ENCODE measurements at regions not wholly inside any gene's neighbourhood (a gene's known extent, or its start where the extent isn't known, plus 50 kb on each side); places are given as distances from the start of the nearest gene placed in this dataset.
"Not testable (repeated sequence)": the region's sequence is repeated elsewhere in the genome, so short reads cannot be mapped to it uniquely, and the experiment has no call there.

DNA sequence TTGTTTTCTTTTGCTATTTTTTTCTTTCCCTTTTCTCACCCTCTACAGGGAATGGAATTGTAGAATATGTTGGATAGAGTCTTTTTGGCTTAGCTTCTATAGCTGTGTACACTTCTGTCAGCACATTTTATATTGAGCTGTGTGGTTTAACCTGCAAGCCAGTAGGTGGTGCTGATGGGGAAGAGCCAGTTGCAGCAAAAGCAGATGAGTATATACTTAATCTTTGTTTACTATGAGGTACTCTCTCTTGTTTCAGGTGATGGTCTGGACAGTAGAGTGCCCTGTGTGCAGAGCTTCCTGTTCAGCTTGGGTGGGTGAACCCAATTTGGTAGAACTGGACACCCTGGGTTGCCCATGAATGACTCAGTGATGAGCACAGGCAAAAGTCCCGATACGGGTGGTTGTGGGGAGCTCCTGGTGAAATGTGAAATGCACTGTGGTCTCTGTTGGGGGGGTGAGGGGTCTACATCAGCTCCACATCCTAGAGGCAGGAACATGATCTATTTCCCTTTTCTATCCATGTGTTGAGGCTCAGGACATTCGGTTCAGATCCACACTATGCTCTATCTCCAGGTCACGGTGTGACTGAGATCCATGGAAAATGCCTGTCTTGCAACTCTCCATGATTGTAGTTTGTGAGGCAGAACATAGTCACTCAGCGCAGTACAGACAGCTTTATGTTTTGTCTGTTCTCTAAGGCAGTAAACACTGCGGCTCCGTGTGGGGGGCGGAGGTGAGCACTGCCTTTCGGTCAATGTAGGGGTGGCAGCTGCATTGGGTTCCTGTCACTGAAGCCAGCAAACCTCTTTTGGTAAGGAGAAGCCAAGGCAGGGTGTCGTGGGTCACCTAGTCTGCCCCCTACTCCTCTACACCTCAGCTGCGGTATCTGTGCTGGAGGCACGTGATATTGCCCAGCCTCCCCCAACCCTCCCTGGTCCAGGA, 353.2 kb downstream of the PRR16 start:
- intact Hi-C loops (cut with DNase I), result no loop called here
- TF ChIP-seq POLR2A (IDR thresholded peaks at IDR 0.05), result no peak
- TF ChIP-seq, protein P1, sequence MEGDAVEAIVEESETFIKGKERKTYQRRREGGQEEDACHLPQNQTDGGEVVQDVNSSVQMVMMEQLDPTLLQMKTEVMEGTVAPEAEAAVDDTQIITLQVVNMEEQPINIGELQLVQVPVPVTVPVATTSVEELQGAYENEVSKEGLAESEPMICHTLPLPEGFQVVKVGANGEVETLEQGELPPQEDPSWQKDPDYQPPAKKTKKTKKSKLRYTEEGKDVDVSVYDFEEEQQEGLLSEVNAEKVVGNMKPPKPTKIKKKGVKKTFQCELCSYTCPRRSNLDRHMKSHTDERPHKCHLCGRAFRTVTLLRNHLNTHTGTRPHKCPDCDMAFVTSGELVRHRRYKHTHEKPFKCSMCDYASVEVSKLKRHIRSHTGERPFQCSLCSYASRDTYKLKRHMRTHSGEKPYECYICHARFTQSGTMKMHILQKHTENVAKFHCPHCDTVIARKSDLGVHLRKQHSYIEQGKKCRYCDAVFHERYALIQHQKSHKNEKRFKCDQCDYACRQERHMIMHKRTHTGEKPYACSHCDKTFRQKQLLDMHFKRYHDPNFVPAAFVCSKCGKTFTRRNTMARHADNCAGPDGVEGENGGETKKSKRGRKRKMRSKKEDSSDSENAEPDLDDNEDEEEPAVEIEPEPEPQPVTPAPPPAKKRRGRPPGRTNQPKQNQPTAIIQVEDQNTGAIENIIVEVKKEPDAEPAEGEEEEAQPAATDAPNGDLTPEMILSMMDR (IDR thresholded peaks at IDR 0.05), result peak in 3 of 4 donors; percentile 27 to 39 (median 33)
- WGBS (ENCODE audit: insufficient coverage, low coverage, low lambda C conversion rate, missing lambda C conversion rate), result 87% methylated on average over 3 of the region's 12 CpGs
- Histone ChIP-seq H3K9me3 (no peaks in the 10 kb centered on the region), H3K27ac (no peak overlapping the region), H3K27me3 (no peaks in the 10 kb centered on the region), H3K4me3 (no peak overlapping the region), H3K36me3 (no peaks in the 10 kb centered on the region), H3K4me1 (no peaks in the 10 kb centered on the region)
- DNase-seq (no peak), ATAC-seq (peak in 3 of 4 donors; percentile 41 to 67 (median 47))

DNA sequence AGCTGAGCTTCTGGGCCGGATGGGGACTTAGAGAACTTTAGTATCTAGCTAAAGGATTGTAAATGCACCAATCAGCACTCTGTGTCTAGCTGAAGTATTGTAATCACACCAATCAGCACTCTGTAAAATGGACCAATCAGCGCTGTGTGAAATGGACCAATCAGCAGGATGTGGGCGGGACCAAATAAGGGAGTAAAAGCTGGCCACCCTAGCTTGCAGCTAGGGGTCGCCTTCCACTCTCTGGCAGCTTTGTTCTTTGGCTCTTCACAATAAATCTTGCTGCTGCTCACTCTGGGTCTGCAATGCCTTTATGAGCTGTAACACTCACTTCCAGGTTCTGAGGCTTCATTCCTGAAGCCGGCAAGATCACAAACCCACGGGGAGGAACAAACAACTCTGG, 354.0 kb downstream of the PRR16 start:
- H3K4me1 ChIP-seq, result no peaks in the 10 kb centered on the region
- no peaks in the 10 kb centered on the region for H3K27me3 ChIP-seq
- no peak for TF ChIP-seq POLR2A (IDR thresholded peaks at IDR 0.05)
- H3K36me3 ChIP-seq, result no peaks in the 10 kb centered on the region
- 52% methylated on average over 3 of the region's 6 CpGs for WGBS (ENCODE audit: insufficient coverage, low coverage, low lambda C conversion rate, missing lambda C conversion rate)
- H3K9me3 ChIP-seq, result no peaks in the 10 kb centered on the region
- no peak overlapping the region for H3K4me3 ChIP-seq
- no peak overlapping the region for H3K27ac ChIP-seq
- ATAC-seq (no peak), DNase-seq (no peak)
- intact Hi-C loops (cut with DNase I), result no loop called here

- Histone ChIP-seq H3K4me1 (no peaks in the 10 kb centered on the region), H3K4me3 (no peak overlapping the region), H3K27me3 (no peaks in the 10 kb centered on the region), H3K36me3 (no peaks in the 10 kb centered on the region), H3K27ac (no peak overlapping the region), H3K9me3 (no peaks in the 10 kb centered on the region)
- TF ChIP-seq, protein P1 (IDR thresholded peaks at IDR 0.05), result no peak
- intact Hi-C loops (cut with DNase I), result no loop called here
- ATAC-seq, result no peak
- DNase-seq, result no peak
- WGBS (ENCODE audit: insufficient coverage, low coverage, low lambda C conversion rate, missing lambda C conversion rate), result 86% methylated on average over 1 of the region's 1 CpG
Measured at GRCh38 chr5:120823328-120823727, 359.2 kb downstream of the PRR16 start.

DNA sequence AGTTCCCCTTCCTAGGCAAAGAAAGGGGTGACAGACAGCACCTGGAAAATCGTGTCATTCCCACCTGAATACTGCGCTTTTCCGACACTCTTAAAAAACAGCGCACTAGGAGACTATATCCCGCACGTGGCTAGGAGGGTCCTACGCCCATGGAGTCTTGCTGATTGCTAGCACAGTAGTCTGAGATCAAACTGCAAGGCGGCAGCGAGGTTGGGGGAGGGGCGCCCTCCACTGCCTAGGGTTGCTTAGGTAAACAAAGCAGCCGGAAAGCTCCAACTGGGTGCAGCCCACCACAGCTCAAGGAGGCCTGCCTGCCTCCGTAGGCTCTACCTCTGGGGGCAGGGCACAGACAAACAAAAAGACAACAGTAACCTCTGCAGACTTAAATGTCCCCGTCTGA, 367.5 kb downstream of the PRR16 start:
- H3K4me3 ChIP-seq; DNase-seq; H3K4me1 ChIP-seq; H3K36me3 ChIP-seq; H3K27ac ChIP-seq; intact Hi-C loops (cut with DNase I); ATAC-seq; H3K9me3 ChIP-seq; H3K27me3 ChIP-seq: not testable (repeated sequence)
- WGBS (ENCODE audit: insufficient coverage, low coverage, low lambda C conversion rate, missing lambda C conversion rate), result no CpG with 5 or more reads among the region's 13 CpGs

DNA sequence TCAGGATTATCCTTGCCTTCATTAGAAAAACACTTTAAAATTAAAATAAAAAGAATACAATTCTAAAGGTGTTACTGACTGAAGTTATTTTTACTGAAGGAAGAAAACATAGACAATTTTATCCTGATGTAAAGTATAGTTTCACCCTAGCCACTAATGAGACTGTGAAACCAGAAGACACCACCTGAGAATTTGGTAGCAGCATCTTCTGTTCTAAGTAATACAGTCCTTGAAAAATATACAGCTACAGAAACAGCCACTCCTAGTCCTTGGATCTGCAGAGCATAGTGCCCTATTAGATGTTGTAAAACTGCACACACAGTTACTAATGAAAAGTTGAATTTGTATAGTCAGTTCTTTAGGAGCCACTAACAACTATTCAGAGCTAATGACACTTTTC, 377.7 kb downstream of the PRR16 start:
- no peak for DNase-seq
- ATAC-seq, result no peak
- Histone ChIP-seq H3K4me1 (no peaks in the 10 kb centered on the region), H3K27me3 (no peaks in the 10 kb centered on the region), H3K36me3 (no peaks in the 10 kb centered on the region), H3K27ac (no peak overlapping the region), H3K4me3 (no peak overlapping the region), H3K9me3 (no peaks in the 10 kb centered on the region)
- TF ChIP-seq, protein P1 (IDR thresholded peaks at IDR 0.05), result no peak
- no peak for TF ChIP-seq POLR2A (IDR thresholded peaks at IDR 0.05)
- intact Hi-C loops (cut with DNase I), result no loop called here
